ENCODE measurements at regions not wholly inside any gene's neighbourhood (a gene's known extent, or its start where the extent isn't known, plus 50 kb on each side); places are given as distances from the start of the nearest gene placed in this dataset.

- H3K27ac ChIP-seq (ENCODE audit: low read depth in 1 of 2, low read length in 1 of 2): no peak overlapping the region
- DNase-seq (ENCODE audit: low read depth in 6 of 9, low spot score in 9 of 9): peak in 3 of 9 donors; percentile 5 to 39 (median 20)
- WGBS: 63% methylated on average over 11 of the region's 11 CpGs
Measured at GRCh38 chr5:77935506-77936364, 159.6 kb upstream of the TBCA start.

GRCh38 chr5:77928776-77929300 lies 152.7 kb upstream of the TBCA start:
- WGBS: 86% methylated on average over 9 of the region's 9 CpGs
- DNase-seq (ENCODE audit: low read depth in 6 of 9, low spot score in 9 of 9): no peak
- Histone ChIP-seq H3K4me1 (ENCODE audit: control insufficient read depth in 2 of 2, insufficient read depth in 2 of 2, low read length in 2 of 2) (no peaks in the 10 kb centered on the region), H3K36me3 (ENCODE audit: control insufficient read depth in 2 of 2, insufficient read depth in 2 of 2, low read length in 1 of 2) (no peaks in the 10 kb centered on the region), H3K27me3 (ENCODE audit: control insufficient read depth in 2 of 2, insufficient read depth in 1 of 2, low read length in 1 of 2) (peaks cover 0 to 2% of the 10 kb centered on the region in 2 donors), H3K27ac (ENCODE audit: low read depth in 1 of 2, low read length in 1 of 2) (no peak overlapping the region), H3K9me3 (ENCODE audit: control insufficient read depth in 2 of 2, insufficient read depth in 1 of 2, low read length in 1 of 2) (peaks cover 1 to 4% of the 10 kb centered on the region in 2 donors), H3K4me3 (ENCODE audit: low read length in 2 of 2) (no peak overlapping the region)

More at GRCh38 chr5:77935506-77936364, 159.6 kb upstream of the TBCA start:
- Histone ChIP-seq H3K9me3 (ENCODE audit: control insufficient read depth in 2 of 2, insufficient read depth in 1 of 2, low read length in 1 of 2) (no peaks in the 10 kb centered on the region), H3K4me3 (ENCODE audit: low read length in 2 of 2) (no peak overlapping the region), H3K27me3 (ENCODE audit: control insufficient read depth in 2 of 2, insufficient read depth in 1 of 2, low read length in 1 of 2) (no peaks in the 10 kb centered on the region), H3K4me1 (ENCODE audit: control insufficient read depth in 2 of 2, insufficient read depth in 2 of 2, low read length in 2 of 2) (peaks cover 0 to 6% of the 10 kb centered on the region in 2 donors), H3K36me3 (ENCODE audit: control insufficient read depth in 2 of 2, insufficient read depth in 2 of 2, low read length in 1 of 2) (no peaks in the 10 kb centered on the region)

- Histone ChIP-seq H3K27ac (ENCODE audit: low read depth in 1 of 2, low read length in 1 of 2) (no peak overlapping the region), H3K4me3 (ENCODE audit: low read length in 2 of 2) (no peak overlapping the region), H3K27me3 (ENCODE audit: control insufficient read depth in 2 of 2, insufficient read depth in 1 of 2, low read length in 1 of 2) (peaks cover 0 to 2% of the 10 kb centered on the region in 2 donors), H3K36me3 (ENCODE audit: control insufficient read depth in 2 of 2, insufficient read depth in 2 of 2, low read length in 1 of 2) (no peaks in the 10 kb centered on the region), H3K4me1 (ENCODE audit: control insufficient read depth in 2 of 2, insufficient read depth in 2 of 2, low read length in 2 of 2) (no peaks in the 10 kb centered on the region), H3K9me3 (ENCODE audit: control insufficient read depth in 2 of 2, insufficient read depth in 1 of 2, low read length in 1 of 2) (peaks cover 1 to 4% of the 10 kb centered on the region in 2 donors)
- WGBS: 98% methylated on average over 1 of the region's 1 CpG
- no peak for DNase-seq (ENCODE audit: low read depth in 6 of 9, low spot score in 9 of 9)
Measured at GRCh38 chr5:77926337-77926736, 150.2 kb upstream of the TBCA start.

GRCh38 chr5:77925503-77925902 lies 149.4 kb upstream of the TBCA start:
- peak in 2 of 9 donors; percentile 8 to 41 for DNase-seq (ENCODE audit: low read depth in 6 of 9, low spot score in 9 of 9)

GRCh38 chr5:77924081-77924480 lies 147.9 kb upstream of the TBCA start:
- Histone ChIP-seq H3K27me3 (ENCODE audit: control insufficient read depth in 2 of 2, insufficient read depth in 1 of 2, low read length in 1 of 2) (peaks cover 0 to 2% of the 10 kb centered on the region in 2 donors), H3K36me3 (ENCODE audit: control insufficient read depth in 2 of 2, insufficient read depth in 2 of 2, low read length in 1 of 2) (no peaks in the 10 kb centered on the region), H3K4me3 (ENCODE audit: low read length in 2 of 2) (no peak overlapping the region), H3K27ac (ENCODE audit: low read depth in 1 of 2, low read length in 1 of 2) (no peak overlapping the region), H3K9me3 (ENCODE audit: control insufficient read depth in 2 of 2, insufficient read depth in 1 of 2, low read length in 1 of 2) (peaks cover 1 to 2% of the 10 kb centered on the region in 2 donors), H3K4me1 (ENCODE audit: control insufficient read depth in 2 of 2, insufficient read depth in 2 of 2, low read length in 2 of 2) (no peaks in the 10 kb centered on the region)
- WGBS: 78% methylated on average over 3 of the region's 3 CpGs
- DNase-seq (ENCODE audit: low read depth in 6 of 9, low spot score in 9 of 9): no peak

More at GRCh38 chr5:77925503-77925902, 149.4 kb upstream of the TBCA start:
- H3K4me1 ChIP-seq (ENCODE audit: control insufficient read depth in 2 of 2, insufficient read depth in 2 of 2, low read length in 2 of 2): no peaks in the 10 kb centered on the region
- H3K36me3 ChIP-seq (ENCODE audit: control insufficient read depth in 2 of 2, insufficient read depth in 2 of 2, low read length in 1 of 2): no peaks in the 10 kb centered on the region
- H3K27me3 ChIP-seq (ENCODE audit: control insufficient read depth in 2 of 2, insufficient read depth in 1 of 2, low read length in 1 of 2): peaks cover 0 to 2% of the 10 kb centered on the region in 2 donors
- peaks cover 1 to 4% of the 10 kb centered on the region in 2 donors for H3K9me3 ChIP-seq (ENCODE audit: control insufficient read depth in 2 of 2, insufficient read depth in 1 of 2, low read length in 1 of 2)
- 92% methylated on average over 3 of the region's 3 CpGs for WGBS
- no peak overlapping the region for H3K27ac ChIP-seq (ENCODE audit: low read depth in 1 of 2, low read length in 1 of 2)
- H3K4me3 ChIP-seq (ENCODE audit: low read length in 2 of 2): no peak overlapping the region

DNA sequence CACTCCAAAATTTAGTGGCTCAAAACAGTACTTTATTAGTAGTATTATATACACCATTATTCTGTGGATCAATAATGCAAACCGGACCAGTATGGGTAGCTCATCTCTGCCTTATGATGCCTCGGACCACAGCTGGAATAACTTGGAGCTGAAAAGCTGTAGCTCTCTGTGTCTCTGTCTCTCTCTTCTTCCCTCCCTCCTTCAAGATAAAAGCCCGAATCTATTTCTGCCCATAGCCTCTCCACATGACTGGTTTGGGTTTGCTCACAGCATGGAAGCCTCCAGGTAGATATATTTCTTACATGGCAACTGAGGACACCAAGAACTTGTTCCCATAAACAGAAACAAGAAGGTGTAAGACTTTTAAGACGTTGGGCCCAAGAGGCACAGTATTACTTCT lies 147.5 kb upstream of the TBCA start:
- Histone ChIP-seq H3K27ac (ENCODE audit: low read depth in 1 of 2, low read length in 1 of 2) (no peak overlapping the region), H3K9me3 (ENCODE audit: control insufficient read depth in 2 of 2, insufficient read depth in 1 of 2, low read length in 1 of 2) (peaks cover 0 to 1% of the 10 kb centered on the region in 2 donors), H3K36me3 (ENCODE audit: control insufficient read depth in 2 of 2, insufficient read depth in 2 of 2, low read length in 1 of 2) (no peaks in the 10 kb centered on the region), H3K4me1 (ENCODE audit: control insufficient read depth in 2 of 2, insufficient read depth in 2 of 2, low read length in 2 of 2) (no peaks in the 10 kb centered on the region), H3K4me3 (ENCODE audit: low read length in 2 of 2) (no peak overlapping the region), H3K27me3 (ENCODE audit: control insufficient read depth in 2 of 2, insufficient read depth in 1 of 2, low read length in 1 of 2) (no peaks in the 10 kb centered on the region)
- WGBS: 96% methylated on average over 4 of the region's 4 CpGs
- no peak for DNase-seq (ENCODE audit: low read depth in 6 of 9, low spot score in 9 of 9)

DNA sequence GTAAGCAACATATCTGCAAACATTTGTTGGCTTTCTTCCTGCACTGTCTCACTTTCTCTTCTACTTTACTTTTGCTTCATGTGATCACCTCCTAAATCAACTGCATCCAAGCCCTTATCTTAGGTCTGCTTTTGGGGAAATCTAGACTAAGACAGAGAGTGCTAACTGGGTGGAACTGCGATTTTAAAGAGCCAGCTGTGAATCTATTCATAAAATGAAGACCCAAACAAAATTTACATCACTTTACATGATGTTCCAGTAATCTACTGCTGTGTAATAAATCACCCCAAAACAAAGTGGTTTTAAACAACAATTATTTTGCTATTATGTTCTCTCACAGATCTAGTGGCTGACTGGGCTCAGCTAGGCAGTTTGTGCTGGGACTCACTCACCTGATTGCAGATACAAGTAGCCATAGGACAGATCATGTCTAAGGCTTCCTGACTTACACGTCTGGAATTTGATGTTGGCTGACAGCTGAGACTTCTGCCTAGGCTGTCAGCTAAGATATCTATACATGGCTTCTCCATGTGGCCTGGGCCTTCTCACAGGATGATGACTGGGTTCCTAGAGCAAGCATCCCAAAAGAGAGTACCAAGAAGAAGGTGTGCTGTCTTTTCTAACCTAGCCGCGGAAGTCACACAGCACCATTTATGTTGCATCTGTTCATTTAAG lies 145.1 kb upstream of the TBCA start:
- peaks cover 0 to 1% of the 10 kb centered on the region in 2 donors for H3K9me3 ChIP-seq (ENCODE audit: control insufficient read depth in 2 of 2, insufficient read depth in 1 of 2, low read length in 1 of 2)

DNA sequence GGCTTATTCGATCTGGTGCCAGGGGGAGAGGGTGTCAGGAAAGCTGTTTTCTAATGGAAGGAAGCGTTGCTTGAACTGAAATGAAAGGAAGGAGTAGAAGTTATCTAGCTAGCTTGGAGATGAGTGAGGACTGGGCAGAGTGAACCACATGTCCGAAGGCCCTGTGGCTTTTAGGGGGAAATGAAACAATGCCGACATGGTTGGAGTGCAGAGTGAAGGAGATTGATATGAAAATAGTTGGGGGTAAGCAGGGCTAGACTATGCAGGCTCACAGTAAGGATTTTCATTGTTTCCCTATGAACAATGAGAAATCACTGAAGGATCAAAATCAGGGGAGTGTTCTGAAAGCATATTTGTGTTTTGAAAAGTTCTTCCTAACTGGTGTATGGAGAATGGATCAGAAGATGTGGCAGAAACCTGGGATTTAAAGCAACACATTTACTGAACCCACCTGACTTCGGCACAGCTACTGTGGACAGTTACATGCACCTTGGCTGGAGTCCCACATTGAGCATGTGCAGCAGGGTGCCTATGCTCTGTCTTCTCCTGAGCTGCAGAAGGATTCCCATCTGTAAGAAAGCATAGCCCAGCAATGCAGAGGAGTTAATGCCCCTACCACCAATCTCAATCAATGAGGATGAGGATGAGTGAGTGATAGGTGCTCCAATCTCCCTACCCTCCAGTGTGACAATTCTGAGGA lies 144.4 kb upstream of the TBCA start:
- Histone ChIP-seq H3K36me3 (ENCODE audit: control insufficient read depth in 2 of 2, insufficient read depth in 2 of 2, low read length in 1 of 2) (no peaks in the 10 kb centered on the region), H3K4me3 (ENCODE audit: low read length in 2 of 2) (no peak overlapping the region), H3K4me1 (ENCODE audit: control insufficient read depth in 2 of 2, insufficient read depth in 2 of 2, low read length in 2 of 2) (no peaks in the 10 kb centered on the region), H3K9me3 (ENCODE audit: control insufficient read depth in 2 of 2, insufficient read depth in 1 of 2, low read length in 1 of 2) (peaks cover 0 to 1% of the 10 kb centered on the region in 2 donors), H3K27me3 (ENCODE audit: control insufficient read depth in 2 of 2, insufficient read depth in 1 of 2, low read length in 1 of 2) (no peaks in the 10 kb centered on the region), H3K27ac (ENCODE audit: low read depth in 1 of 2, low read length in 1 of 2) (no peak overlapping the region)
- 88% methylated on average over 5 of the region's 5 CpGs for WGBS
- no peak for DNase-seq (ENCODE audit: low read depth in 6 of 9, low spot score in 9 of 9)

More for the DNA sequence above, 145.1 kb upstream of the TBCA start:
- Histone ChIP-seq H3K36me3 (ENCODE audit: control insufficient read depth in 2 of 2, insufficient read depth in 2 of 2, low read length in 1 of 2) (no peaks in the 10 kb centered on the region), H3K27me3 (ENCODE audit: control insufficient read depth in 2 of 2, insufficient read depth in 1 of 2, low read length in 1 of 2) (no peaks in the 10 kb centered on the region), H3K27ac (ENCODE audit: low read depth in 1 of 2, low read length in 1 of 2) (no peak overlapping the region), H3K4me1 (ENCODE audit: control insufficient read depth in 2 of 2, insufficient read depth in 2 of 2, low read length in 2 of 2) (no peaks in the 10 kb centered on the region), H3K4me3 (ENCODE audit: low read length in 2 of 2) (no peak overlapping the region)
- no peak for DNase-seq (ENCODE audit: low read depth in 6 of 9, low spot score in 9 of 9)
- WGBS: 93% methylated on average over 4 of the region's 4 CpGs

Data from thymus (tissue), 11 donors.